Coronary artery (tissue), 2 donors: ENCODE measurements at regions not wholly inside any gene's neighbourhood (a gene's known extent, or its start where the extent isn't known, plus 50 kb on each side); places are given as distances from the start of the nearest gene placed in this dataset.

Experiments used
- DNase-seq: peaks from one replicate; pipeline ENCODE4 v3.0.0-alpha.2; 2017; ENCODE audit warnings: low spot score
- H3K27ac ChIP-seq, 2 donors: fragments of 200-600 bp; sonication (generic); one replicate each; pipeline ENCODE4 v1.5.1; 2016 to 2019
- H3K4me3 ChIP-seq: fragments of 200-600 bp; sonication (generic); 2 replicates; pipeline ENCODE4 v1.5.1; 2016; ENCODE audit warnings: mild to moderate bottlenecking, moderate library complexity
- CTCF ChIP-seq: fragments of 200-600 bp; sonication (generic); IDR thresholded peaks from one replicate; pipeline ENCODE4 v1.5.1; 2019; ENCODE audit warnings: antibody characterized with exemption

GRCh38 chr16:10232757-10233156 lies 50.5 kb upstream of the GRIN2A start:
- Histone ChIP-seq H3K27ac (no peak overlapping the region), H3K4me3 (no peak overlapping the region)
- no peak for TF ChIP-seq CTCF
- no peak for DNase-seq

DNA sequence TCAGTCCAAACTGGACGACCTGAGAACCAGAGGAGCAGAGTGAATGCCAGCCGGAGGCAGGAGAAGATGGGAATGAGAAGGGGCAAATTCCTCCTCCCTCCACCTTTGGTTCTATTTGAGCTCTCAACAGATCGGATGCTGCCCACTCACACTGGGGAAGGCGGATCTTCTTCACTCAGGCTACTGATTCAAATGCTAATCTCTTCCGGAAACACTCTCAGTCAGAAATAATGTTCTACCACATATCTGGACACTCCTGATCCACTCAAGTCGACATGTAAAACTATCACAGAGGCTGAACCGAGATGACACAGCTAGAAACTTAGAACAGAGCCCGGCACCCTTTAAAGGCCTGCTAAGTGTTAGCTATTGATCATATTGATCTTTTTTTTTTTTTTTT lies 57.4 kb upstream of the GRIN2A start:
- no peak for TF ChIP-seq CTCF
- H3K4me3 ChIP-seq, result no peak overlapping the region
- H3K27ac ChIP-seq, result no peak overlapping the region
- no peak for DNase-seq

GRCh38 chr16:10240854-10241613 lies 58.8 kb upstream of the GRIN2A start:
- no peak for DNase-seq
- no peak for TF ChIP-seq CTCF
- no peak overlapping the region for H3K4me3 ChIP-seq
- H3K27ac ChIP-seq, result no peak overlapping the region

DNA sequence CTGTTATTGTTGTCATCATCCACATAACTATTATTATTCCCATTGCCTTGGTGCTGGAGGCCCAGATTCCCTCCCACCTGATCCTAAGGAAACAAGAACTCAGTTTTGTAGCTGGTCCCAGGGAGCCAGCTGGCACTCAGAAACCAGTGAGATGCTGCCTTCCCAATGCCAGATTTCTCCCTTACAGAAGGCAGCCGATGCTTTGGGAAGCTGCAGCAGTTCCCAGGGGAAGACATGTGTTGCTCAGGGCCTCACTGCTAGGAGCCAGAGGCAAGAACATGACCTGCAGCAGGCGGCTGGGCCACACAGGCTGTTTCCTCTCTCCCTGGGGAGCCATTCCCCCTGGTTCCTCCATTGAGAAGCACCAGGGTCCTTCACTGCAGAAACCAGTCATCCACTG lies 59.9 kb upstream of the GRIN2A start:
- Histone ChIP-seq H3K27ac (no peak overlapping the region), H3K4me3 (no peak overlapping the region)
- no peak for TF ChIP-seq CTCF
- DNase-seq, result no peak

DNA sequence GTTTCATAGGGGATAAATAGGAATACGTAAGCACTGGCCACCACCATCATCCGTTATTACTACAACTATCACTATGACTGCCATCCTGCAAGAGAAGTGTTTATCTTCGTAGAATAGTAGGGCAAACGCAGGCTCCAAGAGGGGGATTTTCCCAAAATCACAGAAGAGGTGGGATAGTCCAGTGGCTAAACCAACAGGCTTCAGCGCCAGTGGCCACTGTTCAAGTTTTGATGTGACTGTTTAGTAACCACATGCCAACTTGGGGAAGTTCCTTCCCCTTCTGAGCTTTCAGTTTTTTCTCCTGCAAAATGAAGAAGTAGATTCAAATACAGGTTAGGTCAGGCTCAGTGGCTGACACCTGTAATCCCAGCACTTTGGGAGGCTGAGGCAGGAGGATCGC lies 60.7 kb upstream of the GRIN2A start:
- H3K27ac ChIP-seq, result no peak overlapping the region
- no peak overlapping the region for H3K4me3 ChIP-seq
- no peak for DNase-seq
- TF ChIP-seq CTCF, result no peak

GRCh38 chr16:10245002-10245401 lies 62.8 kb upstream of the GRIN2A start:
- DNase-seq, result no peak
- Histone ChIP-seq H3K4me3 (no peak overlapping the region), H3K27ac (no peak overlapping the region)
- TF ChIP-seq CTCF, result no peak

DNA sequence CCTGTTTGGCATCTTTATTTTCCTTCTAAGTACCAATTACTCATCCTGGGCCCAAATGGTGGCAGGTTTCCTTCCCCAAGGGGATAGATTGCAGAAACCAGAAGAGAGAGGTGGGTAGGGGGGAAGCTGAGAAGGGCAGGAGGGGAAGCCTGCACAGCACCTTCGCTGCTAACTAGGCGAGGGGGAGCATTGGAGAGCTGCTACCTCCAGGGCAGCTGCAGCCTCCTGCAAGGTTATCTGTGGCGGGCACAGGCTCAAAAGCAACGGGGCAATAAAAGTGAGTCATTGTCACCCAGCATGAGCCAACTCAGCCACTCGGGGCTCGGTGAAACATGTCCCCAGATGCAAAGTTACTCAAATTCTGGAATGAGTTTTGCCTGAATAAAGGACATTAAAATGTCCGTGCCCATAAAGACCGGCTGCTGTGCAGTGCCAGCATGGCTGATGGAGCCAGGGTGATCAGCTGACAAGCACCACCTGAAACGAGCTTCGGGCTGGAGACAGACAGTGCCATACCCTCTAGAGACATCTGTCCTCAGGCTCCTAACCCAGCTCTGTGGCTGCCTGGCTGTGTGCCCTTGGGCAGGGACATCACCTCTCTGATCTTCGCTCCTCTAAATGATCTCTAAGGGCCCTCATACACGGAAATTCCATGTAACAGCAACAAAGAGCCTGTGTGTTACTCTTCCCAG lies 68.1 kb upstream of the GRIN2A start:
- H3K4me3 ChIP-seq, result no peak overlapping the region
- TF ChIP-seq CTCF, result no peak
- H3K27ac ChIP-seq, result no peak overlapping the region
- DNase-seq, result no peak
